ENCODE measurements at regions not wholly inside any gene's neighbourhood (a gene's known extent, or its start where the extent isn't known, plus 50 kb on each side); places are given as distances from the start of the nearest gene placed in this dataset.

DNA sequence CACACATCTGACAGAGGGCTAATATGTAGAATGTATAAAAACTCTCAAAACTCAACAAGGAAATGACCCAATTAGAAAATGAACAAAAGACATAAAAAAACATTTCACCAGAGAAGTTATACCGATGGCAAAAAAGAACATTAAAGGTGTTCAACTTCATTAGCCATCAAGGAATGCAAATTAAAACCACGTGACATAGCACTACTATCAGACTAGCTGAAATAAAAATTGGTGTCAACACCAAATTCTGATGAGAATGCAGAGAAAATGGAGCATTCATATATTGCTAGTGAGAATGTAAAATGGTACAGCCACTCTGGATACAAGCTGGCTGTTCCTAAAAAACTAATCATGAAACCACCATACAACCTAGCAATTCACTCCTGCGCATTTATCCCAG, 128.0 kb downstream of the INSIG2 start:
- H3K79me2 ChIP-seq (ENCODE audit: insufficient read depth): no peaks in the 10 kb centered on the region
- H3K9me3 ChIP-seq: peaks cover 6% of the 10 kb centered on the region; the same call in 1 of the 2 replicates
- POLR2A ChIA-PET: no interaction called here
- H3K27me3 ChIP-seq (ENCODE audit: insufficient read depth): peaks cover 5% of the 10 kb centered on the region; the same call in 1 of the 2 replicates
- H3K9ac ChIP-seq: no peak overlapping the region
- H2AFZ ChIP-seq (ENCODE audit: low read depth): no peak overlapping the region
- H3K4me2 ChIP-seq: no peak overlapping the region
- H3K9me2 ChIP-seq: no peaks in the 10 kb centered on the region
- no peaks in the 10 kb centered on the region for H3K4me1 ChIP-seq (ENCODE audit: control insufficient read depth in 1 of 2, insufficient read depth in 2 of 2, low read depth in 1 of 2, low read length in 1 of 2)
- H3K27ac ChIP-seq (ENCODE audit: low read depth in 2 of 2, low read length in 1 of 2): no peak overlapping the region
- H3F3A ChIP-seq (replicated peaks; ENCODE audit: insufficient read depth): no peaks in the 10 kb centered on the region
- DNase-seq: no peak
- TF ChIP-seq USF2 (IDR thresholded peaks at IDR 0.05; ENCODE audit: borderline replicate concordance, low read depth, low read length) (no peak), MXI1 (IDR thresholded peaks at IDR 0.05; ENCODE audit: low read depth, low read length) (no peak), FOSL2 (IDR thresholded peaks at IDR 0.05; ENCODE audit: borderline replicate concordance, low read depth) (no peak)
- 4% methylated on average over 3 of the region's 3 CpGs for WGBS (ENCODE audit: low lambda C conversion rate)
- no peaks in the 10 kb centered on the region for H3K36me3 ChIP-seq (replicated peaks in 1 of 2; ENCODE audit: control insufficient read depth in 1 of 2, insufficient read depth in 2 of 2, low read length in 1 of 2)
- no peak overlapping the region for H3K4me3 ChIP-seq (ENCODE audit: low read depth in 2 of 2, low read length in 1 of 2)
- CTCF ChIA-PET: interaction anchor here (1.0 to 2.1 kb wide), 4 partner anchors 14 to 639 kb away, joined by 3 to 14 read pairs (median 7); no protein-coding TSS in a partner anchor
- no peaks in the 10 kb centered on the region for H4K20me1 ChIP-seq (ENCODE audit: insufficient read depth)

- TF ChIP-seq, protein P1, sequence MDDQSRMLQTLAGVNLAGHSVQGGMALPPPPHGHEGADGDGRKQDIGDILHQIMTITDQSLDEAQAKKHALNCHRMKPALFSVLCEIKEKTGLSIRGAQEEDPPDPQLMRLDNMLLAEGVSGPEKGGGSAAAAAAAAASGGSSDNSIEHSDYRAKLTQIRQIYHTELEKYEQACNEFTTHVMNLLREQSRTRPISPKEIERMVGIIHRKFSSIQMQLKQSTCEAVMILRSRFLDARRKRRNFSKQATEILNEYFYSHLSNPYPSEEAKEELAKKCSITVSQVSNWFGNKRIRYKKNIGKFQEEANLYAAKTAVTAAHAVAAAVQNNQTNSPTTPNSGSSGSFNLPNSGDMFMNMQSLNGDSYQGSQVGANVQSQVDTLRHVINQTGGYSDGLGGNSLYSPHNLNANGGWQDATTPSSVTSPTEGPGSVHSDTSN (IDR thresholded peaks at IDR 0.05): no peak
- TF ChIP-seq RFX5 (IDR thresholded peaks at IDR 0.05; ENCODE audit: low read length): no peak
- TF ChIP-seq SIN3A (IDR thresholded peaks at IDR 0.05; ENCODE audit: borderline replicate concordance, low read depth, low read length): no peak
- no peak for TF ChIP-seq JUND (IDR thresholded peaks at IDR 0.05)
- no peak for TF ChIP-seq TAF1 (IDR thresholded peaks at IDR 0.05; ENCODE audit: borderline replicate concordance, low read depth, low read length)
- TF ChIP-seq GATA2 (CRISPR knock-in tag; IDR thresholded peaks at IDR 0.05): no peak
- TF ChIP-seq NRF1 (IDR thresholded peaks at IDR 0.05; ENCODE audit: low read depth, low read length): no peak
- no peak for TF ChIP-seq FOSL2 (IDR thresholded peaks at IDR 0.05; ENCODE audit: borderline replicate concordance, low read depth)
- no peak for TF ChIP-seq RAD21 (IDR thresholded peaks at IDR 0.05; ENCODE audit: low read length)
- TF ChIP-seq RCOR1 (IDR thresholded peaks at IDR 0.05; ENCODE audit: low read length): no peak
- no peak for TF ChIP-seq CHD2 (IDR thresholded peaks at IDR 0.05; ENCODE audit: low read length, partially characterized antibody)
- no peak for TF ChIP-seq GABPA (IDR thresholded peaks at IDR 0.05; ENCODE audit: low read depth)
- no peak for TF ChIP-seq USF2 (IDR thresholded peaks at IDR 0.05; ENCODE audit: borderline replicate concordance, low read depth, low read length)
- TF ChIP-seq NFIC (IDR thresholded peaks at IDR 0.05; ENCODE audit: borderline replicate concordance): no peak
- no peak for TF ChIP-seq CTCF (IDR thresholded peaks at IDR 0.05)
- TF ChIP-seq ZBTB33 (IDR thresholded peaks at IDR 0.05; ENCODE audit: borderline replicate concordance, low read depth): no peak
- TF ChIP-seq ELF1 (IDR thresholded peaks at IDR 0.05): no peak
- Histone ChIP-seq H3K36me3 (replicated peaks in 1 of 2; ENCODE audit: control insufficient read depth in 1 of 2, insufficient read depth in 2 of 2, low read length in 1 of 2) (no peaks in the 10 kb centered on the region), H3K79me2 (ENCODE audit: insufficient read depth) (no peaks in the 10 kb centered on the region), H3K4me2 (no peak overlapping the region), H3K4me1 (ENCODE audit: control insufficient read depth in 1 of 2, insufficient read depth in 2 of 2, low read depth in 1 of 2, low read length in 1 of 2) (no peaks in the 10 kb centered on the region), H3K9ac (no peak overlapping the region), H2AFZ (ENCODE audit: low read depth) (no peak overlapping the region), H3K27me3 (ENCODE audit: insufficient read depth) (peaks cover 3% of the 10 kb centered on the region; the same call in 1 of the 2 replicates), H3K9me3 (peaks cover 2% of the 10 kb centered on the region; the same call in 1 of the 2 replicates), H3K9me2 (no peaks in the 10 kb centered on the region), H3K27ac (ENCODE audit: low read depth in 2 of 2, low read length in 1 of 2) (no peak overlapping the region), H3K4me3 (ENCODE audit: low read depth in 2 of 2, low read length in 1 of 2) (no peak overlapping the region), H4K20me1 (ENCODE audit: insufficient read depth) (no peaks in the 10 kb centered on the region), H3F3A (replicated peaks; ENCODE audit: insufficient read depth) (no peaks in the 10 kb centered on the region)
- WGBS (ENCODE audit: low lambda C conversion rate): 9% methylated on average over 1 of the region's 1 CpG
- no peak for DNase-seq
- ChIA-PET POLR2A (no interaction called here), CTCF (interaction anchor here (0.6 to 1.1 kb wide), 2 partner anchors 12 to 206 kb away, joined by 3 to 5 read pairs; no protein-coding TSS in a partner anchor)
Observed at GRCh38 chr2:118209727-118210126, 121.5 kb downstream of the INSIG2 start.
